Mesothelial cell of epicardium (in vitro differentiated cells): ENCODE measurements at regions not wholly inside any gene's neighbourhood (a gene's known extent, or its start where the extent isn't known, plus 50 kb on each side); places are given as distances from the start of the nearest gene placed in this dataset.

ENCODE experiments used
- DNase-seq, 2 experiments: peaks; one replicate each; pipeline ENCODE4 v3.0.0; 2021; ENCODE audit warnings: low spot score in 2 of 2; ENCODE audit not compliant: unreplicated experiment in 2 of 2
- H3K27ac Mint-ChIP-seq: 2 replicates; pipeline ENCODE4 v1.8.0; 2021; ENCODE audit warnings: mixed read lengths
- H3K27me3 Mint-ChIP-seq: 2 replicates; pipeline ENCODE4 v1.8.0; 2021; ENCODE audit warnings: low read depth, mixed read lengths
- H3K36me3 Mint-ChIP-seq: 2 replicates; pipeline ENCODE4 v1.8.0; 2021; ENCODE audit warnings: mixed read lengths
- H3K4me1 Mint-ChIP-seq: 2 replicates; pipeline ENCODE4 v1.8.0; 2021; ENCODE audit warnings: mixed read lengths
- H3K4me3 Mint-ChIP-seq: 2 replicates; pipeline ENCODE4 v1.8.0; 2021; ENCODE audit warnings: mild to moderate bottlenecking, moderate library complexity, mixed read lengths
- H3K9me3 Mint-ChIP-seq: 2 replicates; pipeline ENCODE4 v1.8.0; 2021; ENCODE audit warnings: mixed read lengths
- CTCF ChIP-seq: fragments of 200-600 bp; sonication (generic); IDR thresholded peaks from one replicate; pipeline ENCODE4 v1.5.0; 2021; ENCODE audit warnings: antibody characterized with exemption; ENCODE audit not compliant: unreplicated experiment

GRCh38 chr11:81220146-81220895, 1513.3 kb downstream of the FAM181B start:
- DNase-seq, result no peak

GRCh38 chr11:81219661-81220060, 1514.0 kb downstream of the FAM181B start:
- Mint-ChIP-seq H3K4me3 (peak overlapping the region; percentile 46), H3K36me3 (no peaks in the 10 kb centered on the region), H3K4me1 (peaks cover 26% of the 10 kb centered on the region), H3K27ac (peak overlapping the region; percentile 80), H3K9me3 (peaks cover 7% of the 10 kb centered on the region), H3K27me3 (no peaks in the 10 kb centered on the region)
- DNase-seq, result no peak
- no peak for TF ChIP-seq CTCF

More at GRCh38 chr11:81220146-81220895, 1513.3 kb downstream of the FAM181B start:
- H3K27ac Mint-ChIP-seq, result peak overlapping the region; percentile 80
- H3K4me1 Mint-ChIP-seq, result peaks cover 26% of the 10 kb centered on the region
- H3K4me3 Mint-ChIP-seq, result peak overlapping the region; percentile 46
- H3K9me3 Mint-ChIP-seq, result peaks cover 3% of the 10 kb centered on the region
- H3K27me3 Mint-ChIP-seq, result no peaks in the 10 kb centered on the region
- H3K36me3 Mint-ChIP-seq, result no peaks in the 10 kb centered on the region
- no peak for TF ChIP-seq CTCF

GRCh38 chr11:81218440-81218839, 1515.2 kb downstream of the FAM181B start:
- DNase-seq, result no peak
- H3K36me3 Mint-ChIP-seq, result no peaks in the 10 kb centered on the region
- H3K27me3 Mint-ChIP-seq, result no peaks in the 10 kb centered on the region
- TF ChIP-seq CTCF, result no peak
- H3K27ac Mint-ChIP-seq, result no peak overlapping the region
- peaks cover 11% of the 10 kb centered on the region for H3K9me3 Mint-ChIP-seq
- H3K4me1 Mint-ChIP-seq, result peaks cover 26% of the 10 kb centered on the region
- no peak overlapping the region for H3K4me3 Mint-ChIP-seq

- Mint-ChIP-seq H3K4me1 (no peaks in the 10 kb centered on the region), H3K9me3 (peaks cover 33% of the 10 kb centered on the region), H3K36me3 (no peaks in the 10 kb centered on the region), H3K27me3 (no peaks in the 10 kb centered on the region), H3K27ac (no peak overlapping the region), H3K4me3 (no peak overlapping the region)
- TF ChIP-seq CTCF, result no peak
- no peak for DNase-seq
Measured at GRCh38 chr11:81211050-81211449, 1522.6 kb downstream of the FAM181B start.

GRCh38 chr11:81207421-81208054, 1526.1 kb downstream of the FAM181B start:
- no peaks in the 10 kb centered on the region for H3K36me3 Mint-ChIP-seq
- H3K9me3 Mint-ChIP-seq, result peaks cover 22% of the 10 kb centered on the region
- H3K27ac Mint-ChIP-seq, result no peak overlapping the region
- DNase-seq, result no peak
- no peak overlapping the region for H3K4me3 Mint-ChIP-seq
- no peaks in the 10 kb centered on the region for H3K27me3 Mint-ChIP-seq
- H3K4me1 Mint-ChIP-seq, result no peaks in the 10 kb centered on the region
- no peak for TF ChIP-seq CTCF
